IgD-negative memory B cell (primary cell): ENCODE measurements at regions not wholly inside any gene's neighbourhood (a gene's known extent, or its start where the extent isn't known, plus 50 kb on each side); places are given as distances from the start of the nearest gene placed in this dataset.

ENCODE experiments used
- H3K27ac Mint-ChIP-seq, 3 donors: one replicate each; pipeline ENCODE4 v1.8.0; 2020 to 2022; ENCODE audit warnings: mild to moderate bottlenecking in 3 of 3, mixed read lengths in 3 of 3, moderate library complexity in 1 of 3
- H3K27me3 Mint-ChIP-seq: one replicate; pipeline ENCODE4 v1.8.0; 2021; ENCODE audit warnings: mixed read lengths
- H3K36me3 Mint-ChIP-seq: one replicate; pipeline ENCODE4 v1.8.0; 2020; ENCODE audit warnings: mild to moderate bottlenecking, mixed read lengths
- H3K4me1 Mint-ChIP-seq, 3 donors: one replicate each; pipeline ENCODE4 v1.8.0; 2020 to 2022; ENCODE audit warnings: mixed read lengths in 3 of 3, mild to moderate bottlenecking in 1 of 3
- H3K4me3 Mint-ChIP-seq, 4 donors: one replicate each; pipeline ENCODE4 v1.8.0; 2020 to 2022; ENCODE audit warnings: mild to moderate bottlenecking in 4 of 4, mixed read lengths in 4 of 4, moderate library complexity in 3 of 4
- H3K9me3 Mint-ChIP-seq, 3 donors: one replicate each; pipeline ENCODE4 v1.8.0; 2020 to 2021; ENCODE audit warnings: mixed read lengths in 3 of 3, mild to moderate bottlenecking in 1 of 3

DNA sequence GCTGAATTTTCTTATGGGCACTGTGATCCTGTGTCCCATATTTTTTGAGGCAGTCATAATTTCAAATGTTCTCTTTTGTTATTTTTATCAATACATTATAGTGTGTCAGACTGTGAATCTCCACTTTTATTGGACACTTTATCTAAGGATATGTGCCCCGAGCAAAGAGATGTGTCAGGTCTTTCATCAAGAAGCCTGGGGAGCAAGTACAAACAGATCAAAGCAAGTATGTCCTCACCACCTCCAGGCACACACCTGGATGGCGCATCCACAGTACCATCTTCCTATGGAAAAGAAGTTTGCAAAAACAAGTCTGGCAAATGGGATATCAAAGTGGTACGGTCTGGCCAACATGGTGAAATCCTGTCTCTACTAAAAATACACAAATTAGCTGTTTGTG, 81.0 kb upstream of the ZNF236 start:
- Mint-ChIP-seq H3K9me3 (peaks cover 0 to 7% (median 6%) of the 10 kb centered on the region in 3 donors), H3K27me3 (peaks cover 8% of the 10 kb centered on the region), H3K36me3 (no peaks in the 10 kb centered on the region), H3K4me1 (no peaks in the 10 kb centered on the region), H3K27ac (no peak overlapping the region), H3K4me3 (no peak overlapping the region)

DNA sequence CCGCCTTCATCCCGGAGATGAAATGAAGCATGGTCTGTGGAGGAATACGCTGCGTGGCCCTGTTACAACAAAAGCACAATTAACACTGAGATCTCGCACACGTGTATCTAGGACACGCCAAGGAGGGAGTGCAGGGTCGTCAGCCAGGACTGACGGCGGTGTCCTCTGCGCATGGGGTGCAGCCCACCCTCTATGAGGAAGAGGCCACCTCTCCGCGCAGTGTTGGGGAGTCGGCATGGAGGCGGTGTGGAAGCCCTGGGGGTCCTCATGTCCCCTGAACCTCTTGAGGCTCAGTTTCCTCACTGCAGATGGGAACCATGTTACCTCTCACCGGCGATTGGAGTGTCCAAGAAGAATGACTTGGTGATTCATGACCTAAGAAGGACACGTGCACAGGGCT, 86.0 kb upstream of the ZNF236 start:
- no peak overlapping the region for H3K27ac Mint-ChIP-seq
- H3K4me3 Mint-ChIP-seq: no peak overlapping the region
- peaks cover 0 to 4% (median 3%) of the 10 kb centered on the region in 3 donors for H3K9me3 Mint-ChIP-seq
- H3K4me1 Mint-ChIP-seq: no peaks in the 10 kb centered on the region
- no peaks in the 10 kb centered on the region for H3K36me3 Mint-ChIP-seq
- H3K27me3 Mint-ChIP-seq: peaks cover 5% of the 10 kb centered on the region

DNA sequence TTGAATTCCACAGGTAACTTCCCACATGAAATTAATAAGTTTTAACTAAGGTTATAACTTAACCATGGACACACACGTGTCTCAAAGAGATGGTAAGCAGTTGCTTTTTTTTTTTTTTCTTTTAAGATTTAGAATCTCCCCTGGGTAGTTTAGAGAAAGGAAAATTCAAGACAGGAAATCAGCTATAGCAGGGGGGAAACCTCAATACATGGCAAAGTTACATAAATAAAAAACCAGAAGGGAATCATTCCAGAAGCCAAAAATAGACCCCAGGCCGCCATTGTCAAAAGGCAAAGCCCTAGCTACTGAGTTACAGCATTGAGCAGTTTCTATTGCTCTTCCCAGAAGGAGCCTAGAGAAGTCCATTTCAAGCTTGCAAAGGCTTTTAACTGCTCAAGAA, 91.5 kb upstream of the ZNF236 start:
- Mint-ChIP-seq H3K4me3 (no peak overlapping the region), H3K27me3 (peaks cover 5% of the 10 kb centered on the region), H3K9me3 (peaks cover 0 to 9% (median 4%) of the 10 kb centered on the region in 3 donors), H3K4me1 (no peaks in the 10 kb centered on the region), H3K36me3 (no peaks in the 10 kb centered on the region), H3K27ac (no peak overlapping the region)

DNA sequence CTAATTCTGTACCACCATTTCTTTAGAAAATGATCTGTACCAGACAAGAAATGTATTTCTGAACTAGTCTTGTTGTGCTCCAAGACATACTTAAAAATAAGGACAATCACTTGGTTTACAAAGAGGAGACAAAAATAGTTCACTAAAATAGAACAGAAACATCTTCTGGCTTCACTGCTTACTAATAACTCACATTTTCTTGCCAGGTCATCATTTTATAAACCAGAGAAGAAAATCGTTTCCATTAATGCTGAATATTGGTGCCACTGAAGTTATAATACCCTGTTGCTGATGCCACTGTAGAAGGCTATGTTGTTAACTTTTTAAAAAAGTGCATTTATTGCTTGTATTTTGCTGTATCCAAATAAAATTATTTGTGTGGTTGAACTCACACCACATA, 94.8 kb upstream of the ZNF236 start:
- Mint-ChIP-seq H3K9me3 (peaks cover 0 to 9% (median 6%) of the 10 kb centered on the region in 3 donors), H3K4me1 (no peaks in the 10 kb centered on the region), H3K36me3 (no peaks in the 10 kb centered on the region), H3K27ac (no peak overlapping the region), H3K4me3 (no peak overlapping the region), H3K27me3 (peaks cover 3% of the 10 kb centered on the region)

DNA sequence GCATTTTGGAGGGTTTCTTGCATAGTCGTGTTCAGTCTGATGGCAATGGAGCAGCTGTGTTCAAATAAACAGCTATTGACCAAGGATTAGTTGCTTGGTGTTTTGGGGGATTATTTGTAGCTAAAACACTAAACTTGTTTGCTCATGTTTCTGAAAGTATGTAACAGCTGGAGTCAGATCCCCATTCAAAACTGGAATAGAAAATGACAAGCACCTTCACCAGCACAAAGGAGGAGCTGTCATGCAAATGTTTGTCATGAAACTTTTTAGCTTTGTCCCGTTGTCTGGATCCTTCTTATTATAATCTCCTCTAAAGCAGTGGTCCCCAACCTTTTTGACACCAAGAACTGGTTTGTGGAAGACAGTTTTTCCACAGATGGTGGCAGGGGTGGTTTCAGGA, 96.9 kb upstream of the ZNF236 start:
- Mint-ChIP-seq H3K27ac (no peak overlapping the region), H3K4me3 (no peak overlapping the region), H3K36me3 (no peaks in the 10 kb centered on the region), H3K9me3 (peaks cover 0 to 9% (median 7%) of the 10 kb centered on the region in 3 donors), H3K27me3 (peaks cover 2% of the 10 kb centered on the region), H3K4me1 (peaks cover 0 to 4% (median 3%) of the 10 kb centered on the region in 3 donors)

DNA sequence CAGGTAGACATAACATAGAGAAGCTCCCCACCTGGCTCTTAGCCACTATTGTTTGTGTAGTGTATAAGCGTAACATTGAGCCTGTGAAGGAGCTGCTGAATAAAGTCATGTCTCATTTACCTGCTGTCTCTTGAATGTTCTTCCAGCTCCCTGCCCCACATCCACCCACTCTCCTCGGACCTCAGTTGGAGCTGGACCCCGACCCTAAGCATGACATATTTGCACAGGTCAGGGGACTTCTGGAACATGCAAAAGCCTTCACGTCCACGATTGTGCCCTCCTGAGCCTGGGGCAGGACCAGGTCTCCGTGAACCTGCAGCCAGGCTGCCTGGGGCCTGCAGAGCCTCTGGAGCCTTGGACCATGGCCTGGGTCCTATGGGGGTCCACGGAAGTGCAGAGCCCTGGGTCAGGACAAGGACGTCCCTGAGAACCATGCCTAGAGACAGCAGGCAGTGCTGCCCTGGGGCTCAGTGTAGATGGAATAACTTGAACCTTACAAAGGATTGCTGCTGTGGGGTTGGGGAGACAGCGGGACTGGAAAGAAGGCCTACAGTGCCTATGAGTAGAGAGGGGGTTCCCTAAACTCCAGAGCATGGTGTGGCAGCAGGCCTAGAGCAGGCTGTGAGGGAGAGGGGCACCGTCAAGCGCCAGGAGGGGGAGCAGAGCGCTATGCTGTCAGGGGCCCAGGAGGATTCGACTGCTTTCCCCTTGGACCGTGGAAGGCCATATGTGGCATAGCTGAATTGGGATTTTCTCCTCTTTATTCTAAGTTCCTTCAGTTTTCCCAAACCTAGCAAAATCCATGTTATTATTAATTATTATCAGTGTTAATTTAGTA, 99.9 kb upstream of the ZNF236 start:
- Mint-ChIP-seq H3K9me3 (peaks cover 0 to 3% (median 0%) of the 10 kb centered on the region in 3 donors), H3K27me3 (peaks cover 2% of the 10 kb centered on the region), H3K27ac (no peak overlapping the region), H3K4me3 (peak overlapping the region in 1 of 4 donors; percentile 68), H3K4me1 (peaks cover 0 to 5% (median 4%) of the 10 kb centered on the region in 3 donors), H3K36me3 (no peaks in the 10 kb centered on the region)

DNA sequence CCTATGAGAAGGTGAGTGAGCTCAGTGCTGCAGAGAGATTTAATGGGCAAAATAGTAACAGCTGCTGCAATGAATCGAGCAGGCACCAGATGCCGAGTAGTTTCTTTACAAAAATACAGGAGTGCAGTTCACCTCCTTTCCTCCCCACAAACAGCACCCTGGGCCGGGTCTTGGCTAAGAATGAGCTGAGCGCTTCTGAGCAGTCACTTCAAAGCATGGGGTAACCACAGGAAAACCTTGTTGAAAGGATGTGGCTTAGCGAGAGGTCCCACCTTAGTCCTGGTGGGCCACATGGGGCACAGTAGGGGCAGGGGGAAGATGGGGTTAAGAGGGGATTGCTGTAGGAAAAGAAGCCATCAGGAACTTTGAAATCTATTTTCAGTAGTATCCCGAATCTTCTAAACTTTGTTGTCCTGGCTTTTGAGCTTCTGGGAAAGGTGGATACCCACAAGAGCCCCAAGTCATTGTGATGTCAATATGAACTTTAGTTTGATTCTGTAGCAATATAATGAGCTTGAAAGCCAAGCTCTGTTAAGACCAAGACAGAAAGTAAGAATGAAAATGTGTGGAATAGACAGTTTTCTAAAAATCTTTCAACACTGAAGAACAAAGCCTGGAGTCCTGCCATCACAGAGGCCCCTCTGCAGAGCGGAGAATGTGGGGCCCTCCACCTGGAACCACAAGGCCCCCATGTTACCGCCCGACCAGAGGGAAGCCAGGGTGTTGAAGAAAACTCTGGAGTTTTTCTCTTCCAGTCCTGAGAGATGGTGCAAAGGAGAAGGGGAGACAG, 101.0 kb upstream of the ZNF236 start:
- peaks cover 0 to 5% (median 4%) of the 10 kb centered on the region in 3 donors for H3K4me1 Mint-ChIP-seq
- H3K9me3 Mint-ChIP-seq: peaks cover 0 to 2% (median 0%) of the 10 kb centered on the region in 3 donors
- peak overlapping the region in 1 of 4 donors; percentile 28 for H3K4me3 Mint-ChIP-seq
- H3K27ac Mint-ChIP-seq: no peak overlapping the region
- H3K27me3 Mint-ChIP-seq: peaks cover 2% of the 10 kb centered on the region
- H3K36me3 Mint-ChIP-seq: no peaks in the 10 kb centered on the region

DNA sequence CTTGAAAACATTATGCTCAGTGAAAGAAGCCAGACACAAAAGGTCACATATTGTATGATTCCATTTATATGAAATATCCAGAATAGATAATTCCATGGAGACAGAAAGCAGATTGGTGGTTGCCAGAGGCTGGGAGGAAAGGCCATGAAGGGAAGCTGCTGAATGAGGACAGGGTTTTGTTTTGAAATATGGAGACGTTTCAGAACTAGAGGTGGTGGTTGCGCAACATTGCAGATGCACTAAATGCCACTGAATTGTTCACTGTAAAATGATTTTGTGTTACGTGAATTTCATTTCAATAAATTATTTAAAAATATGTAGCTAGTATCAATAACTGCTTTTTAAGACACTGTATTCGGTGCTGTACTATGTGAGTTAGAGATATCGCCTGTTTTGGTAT, 101.7 kb upstream of the ZNF236 start:
- Mint-ChIP-seq H3K27me3 (peaks cover 2% of the 10 kb centered on the region), H3K9me3 (peaks cover 0 to 2% (median 0%) of the 10 kb centered on the region in 3 donors), H3K4me1 (peaks cover 0 to 5% (median 4%) of the 10 kb centered on the region in 3 donors), H3K4me3 (no peak overlapping the region), H3K27ac (no peak overlapping the region), H3K36me3 (no peaks in the 10 kb centered on the region)

DNA sequence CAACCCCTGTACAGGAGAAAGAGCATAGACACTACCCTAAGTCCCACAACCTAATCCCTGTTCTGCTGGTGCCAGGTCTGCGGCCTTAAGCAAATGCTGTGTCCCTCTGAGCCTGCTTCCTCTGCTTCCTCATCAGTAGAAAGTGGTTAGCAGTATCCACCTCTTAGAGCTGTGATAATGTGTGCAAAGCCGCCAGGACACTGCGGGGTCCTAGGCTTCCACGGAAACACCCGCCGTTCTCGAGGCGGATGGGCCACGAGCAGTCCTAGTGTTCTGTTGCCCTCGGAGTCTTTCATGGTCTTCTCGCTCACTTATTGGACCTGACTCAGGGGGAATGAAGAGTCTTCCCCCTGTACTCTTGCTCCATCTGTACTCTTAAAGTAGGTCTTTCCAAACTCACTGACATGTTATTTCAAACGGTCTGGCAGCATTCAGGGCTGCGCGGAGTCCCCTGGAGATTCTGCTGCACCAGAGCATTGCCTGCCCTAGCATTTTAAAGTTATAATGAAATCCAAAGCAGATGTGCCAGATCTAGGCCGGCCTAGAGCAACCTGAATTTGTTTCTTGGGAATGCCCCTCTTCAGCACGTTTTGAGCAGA, 107.2 kb upstream of the ZNF236 start:
- Mint-ChIP-seq H3K27ac (no peak overlapping the region), H3K27me3 (peaks cover 2% of the 10 kb centered on the region), H3K4me3 (no peak overlapping the region), H3K4me1 (no peaks in the 10 kb centered on the region), H3K36me3 (no peaks in the 10 kb centered on the region), H3K9me3 (no peaks in the 10 kb centered on the region)

DNA sequence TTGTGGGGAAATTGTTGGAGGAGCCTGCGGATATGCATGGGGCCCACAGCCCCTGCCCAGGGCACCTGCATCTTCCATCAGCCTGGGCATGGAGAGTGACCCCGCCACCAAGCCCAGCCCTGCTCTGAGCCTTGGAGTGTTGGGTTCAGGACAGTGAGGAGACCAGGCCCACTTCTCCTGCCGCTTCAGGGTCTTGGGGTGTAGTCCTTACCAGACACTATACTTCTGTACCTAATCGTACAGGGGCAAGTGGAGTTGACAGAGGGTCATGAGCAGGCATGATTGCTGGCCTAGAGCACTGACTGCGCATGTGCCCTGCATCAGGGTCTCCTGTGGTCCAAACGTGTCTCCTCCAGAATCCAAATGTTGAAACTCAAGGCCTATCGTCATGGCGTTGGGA, 108.9 kb upstream of the ZNF236 start:
- Mint-ChIP-seq H3K9me3 (no peaks in the 10 kb centered on the region), H3K36me3 (no peaks in the 10 kb centered on the region), H3K4me3 (no peak overlapping the region), H3K4me1 (peaks cover 0 to 4% (median 1%) of the 10 kb centered on the region in 3 donors), H3K27ac (no peak overlapping the region), H3K27me3 (peaks cover 2% of the 10 kb centered on the region)

DNA sequence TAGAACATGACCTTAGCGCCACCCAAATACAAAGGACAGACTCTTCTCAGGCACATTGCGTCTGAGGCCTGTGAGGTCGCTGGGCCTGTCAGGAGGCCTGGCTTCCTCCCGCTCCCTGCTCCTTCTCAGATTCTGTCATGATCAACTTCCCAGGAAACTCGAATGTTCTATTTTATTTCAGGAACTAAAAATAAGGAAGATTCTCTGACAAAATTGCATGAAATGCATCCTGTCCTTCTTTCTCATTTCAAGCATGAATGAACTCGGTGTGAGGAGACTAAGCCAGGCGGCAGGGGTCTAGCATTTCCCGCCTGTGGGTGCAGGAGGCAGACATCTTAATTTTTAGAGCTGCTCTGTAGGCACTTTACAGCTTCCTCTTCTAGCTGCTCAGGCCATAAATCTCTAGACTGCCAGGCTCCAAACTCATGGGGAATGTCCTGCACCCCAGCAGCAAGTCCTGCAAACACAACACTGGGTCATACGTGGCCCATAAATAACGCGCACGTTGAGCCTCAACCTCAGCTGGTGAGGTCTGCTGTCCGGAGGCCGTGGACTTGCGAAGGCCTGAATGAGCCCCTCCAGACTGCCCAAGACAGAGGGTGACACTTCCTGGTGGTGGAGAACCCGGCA, 109.7 kb upstream of the ZNF236 start:
- H3K27ac Mint-ChIP-seq: no peak overlapping the region
- no peaks in the 10 kb centered on the region for H3K9me3 Mint-ChIP-seq
- H3K4me3 Mint-ChIP-seq: no peak overlapping the region
- H3K36me3 Mint-ChIP-seq: no peaks in the 10 kb centered on the region
- H3K4me1 Mint-ChIP-seq: peaks cover 0 to 4% (median 1%) of the 10 kb centered on the region in 3 donors
- peaks cover 2% of the 10 kb centered on the region for H3K27me3 Mint-ChIP-seq

DNA sequence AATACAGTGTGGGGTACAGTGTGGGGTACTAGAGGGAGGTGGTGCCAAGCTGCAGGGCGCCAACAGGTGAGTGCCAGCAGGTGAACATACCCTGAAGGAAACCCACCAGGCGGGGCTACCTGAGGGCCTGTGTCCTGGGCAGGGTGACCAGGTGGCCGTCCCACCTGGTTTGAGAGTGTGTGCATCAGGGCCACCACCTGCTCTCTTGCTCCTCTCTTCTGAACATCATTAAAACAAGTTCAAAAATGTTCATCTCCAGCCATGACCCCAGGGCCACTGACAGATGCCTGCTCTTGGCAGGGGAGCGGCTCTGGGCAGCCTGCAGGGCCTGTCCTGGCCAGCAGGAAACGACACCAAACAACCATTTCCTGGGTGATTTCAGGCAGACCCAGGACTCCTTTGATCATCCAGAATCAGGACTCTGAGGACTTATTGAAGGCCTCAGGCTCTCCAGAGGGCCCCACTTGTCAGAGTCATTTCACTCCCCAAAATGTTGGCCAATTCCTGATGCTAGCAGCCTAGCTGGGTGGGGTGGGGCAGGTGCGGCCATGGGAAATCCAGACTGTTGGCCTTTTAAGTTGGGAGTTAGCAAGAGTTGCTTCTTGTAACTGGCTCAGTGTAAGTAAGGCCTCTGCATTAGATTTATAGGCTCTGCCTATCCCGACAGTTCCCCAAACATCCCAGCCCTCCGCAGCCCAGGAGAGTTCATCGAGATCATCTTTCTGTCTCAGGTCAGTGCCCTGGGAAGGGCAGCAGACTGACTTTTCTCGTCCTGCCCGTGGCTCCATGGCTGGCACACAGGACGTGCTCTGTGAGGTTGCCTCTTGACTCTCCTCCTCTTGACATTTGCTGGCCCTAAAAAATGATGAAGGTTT, 111.5 kb upstream of the ZNF236 start:
- H3K4me3 Mint-ChIP-seq: no peak overlapping the region
- H3K27me3 Mint-ChIP-seq: peaks cover 4% of the 10 kb centered on the region
- H3K36me3 Mint-ChIP-seq: no peaks in the 10 kb centered on the region
- peaks cover 0 to 4% (median 1%) of the 10 kb centered on the region in 3 donors for H3K4me1 Mint-ChIP-seq
- no peak overlapping the region for H3K27ac Mint-ChIP-seq
- no peaks in the 10 kb centered on the region for H3K9me3 Mint-ChIP-seq

DNA sequence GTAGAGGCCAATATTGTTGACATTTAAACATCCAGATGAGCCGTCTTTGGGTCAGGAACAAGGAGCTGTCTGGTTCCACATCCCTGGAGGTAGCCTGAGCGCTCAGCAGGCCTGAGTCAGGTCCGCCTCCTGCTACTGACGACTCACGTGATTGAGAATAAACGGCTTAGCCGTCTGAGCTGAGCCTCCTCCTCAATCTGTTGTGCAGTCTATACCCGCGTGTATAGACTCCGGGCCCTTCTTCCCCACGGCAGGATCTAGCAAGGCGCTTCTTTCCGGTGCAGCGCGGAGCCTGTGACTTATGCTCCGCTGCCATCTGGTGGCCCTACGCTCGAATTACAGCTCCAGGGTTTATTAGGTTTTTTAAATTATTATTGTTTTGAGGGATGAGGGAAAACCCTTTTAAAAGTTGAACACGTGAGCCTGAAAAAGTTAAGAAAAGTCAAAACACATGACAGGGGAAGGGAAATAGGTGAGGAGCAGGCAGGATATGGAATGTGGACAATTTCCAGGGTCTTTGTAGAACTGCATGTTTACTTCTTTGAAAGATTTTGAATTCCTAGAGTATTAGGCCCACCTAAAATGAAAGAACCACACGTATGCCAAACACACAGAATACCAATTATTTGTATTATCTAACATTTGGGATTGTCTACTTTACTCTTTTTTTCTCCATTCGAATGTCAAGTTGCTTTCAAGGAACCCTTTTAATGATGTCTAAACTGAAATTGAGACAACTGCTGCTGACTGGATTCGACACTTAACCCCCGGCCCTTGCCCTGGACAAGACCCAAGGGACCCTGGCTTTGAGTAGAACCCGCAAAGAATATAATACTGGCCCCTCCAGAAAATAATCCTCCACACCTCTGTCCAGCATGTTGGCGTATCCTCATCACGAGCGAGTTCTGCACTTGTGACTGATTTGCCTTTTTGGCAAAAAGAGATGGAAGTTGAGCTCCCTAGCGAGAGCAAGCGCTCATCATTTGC, 112.4 kb upstream of the ZNF236 start:
- no peaks in the 10 kb centered on the region for H3K9me3 Mint-ChIP-seq
- no peaks in the 10 kb centered on the region for H3K36me3 Mint-ChIP-seq
- peaks cover 0 to 4% (median 1%) of the 10 kb centered on the region in 3 donors for H3K4me1 Mint-ChIP-seq
- peaks cover 1% of the 10 kb centered on the region for H3K27me3 Mint-ChIP-seq
- H3K27ac Mint-ChIP-seq: no peak overlapping the region
- H3K4me3 Mint-ChIP-seq: no peak overlapping the region
